Stimulated activated CD8-positive, alpha-beta memory T cell treated with anti-CD3 and anti-CD28 coated beads, Interleukin-15, amount 100 ng/mL, for 24 hours (primary cell): ENCODE measurements at regions not wholly inside any gene's neighbourhood (a gene's known extent, or its start where the extent isn't known, plus 50 kb on each side); places are given as distances from the start of the nearest gene placed in this dataset.
"Not testable (repeated sequence)": the region's sequence is repeated elsewhere in the genome, so short reads cannot be mapped to it uniquely, and the experiment has no call there.

ENCODE experiments used
- DNase-seq: peaks from one replicate; pipeline ENCODE4 v3.0.0-alpha.2; 2020; ENCODE audit warnings: low read depth

- no peak for DNase-seq
These were observed 227.4 kb upstream of the AZI2 start for GRCh38 chr3:28575746-28576613.

GRCh38 chr3:28576614-28577200, 228.1 kb upstream of the AZI2 start:
- no peak for DNase-seq

GRCh38 chr3:28577941-28578500, 229.4 kb upstream of the AZI2 start:
- no peak for DNase-seq

GRCh38 chr3:28586325-28586724, 237.7 kb upstream of the AZI2 start:
- DNase-seq = no peak

GRCh38 chr3:28587723-28588122, 239.1 kb upstream of the AZI2 start:
- DNase-seq = no peak

GRCh38 chr3:28590216-28590615, 241.6 kb upstream of the AZI2 start:
- DNase-seq = no peak

GRCh38 chr3:28590860-28591259, 242.2 kb upstream of the AZI2 start:
- DNase-seq = no peak

- no peak for DNase-seq
These were observed 246.7 kb upstream of the AZI2 start for GRCh38 chr3:28595372-28595771.

- no peak for DNase-seq
These were observed 248.8 kb upstream of the AZI2 start for GRCh38 chr3:28597452-28597851.

- no peak for DNase-seq
These were observed 249.5 kb upstream of the AZI2 start for GRCh38 chr3:28598165-28598564.

- DNase-seq = no peak
These were observed 252.7 kb upstream of the AZI2 start for GRCh38 chr3:28601291-28601690.

- DNase-seq = no peak
These were observed 257.7 kb upstream of the AZI2 start for GRCh38 chr3:28606283-28606682.

GRCh38 chr3:28612232-28612631, 263.6 kb upstream of the AZI2 start:
- no peak for DNase-seq

- no peak for DNase-seq
These were observed 265.0 kb upstream of the AZI2 start for GRCh38 chr3:28613511-28614106.

GRCh38 chr3:28615071-28615470, 266.4 kb upstream of the AZI2 start:
- no peak for DNase-seq

- no peak for DNase-seq
These were observed 267.3 kb upstream of the AZI2 start for GRCh38 chr3:28615971-28616370.

- DNase-seq = no peak
These were observed 269.2 kb upstream of the AZI2 start for GRCh38 chr3:28617821-28618220.

GRCh38 chr3:28623106-28623505, 274.5 kb upstream of the AZI2 start:
- DNase-seq = no peak

- no peak for DNase-seq
These were observed 275.5 kb upstream of the AZI2 start for GRCh38 chr3:28624084-28624483.

- not testable (repeated sequence) for DNase-seq
These were observed 279.2 kb upstream of the AZI2 start for GRCh38 chr3:28627843-28628242.

GRCh38 chr3:28634019-28634418, 285.4 kb upstream of the AZI2 start:
- DNase-seq = no peak

GRCh38 chr3:28637742-28638141, 289.1 kb upstream of the AZI2 start:
- no peak for DNase-seq

- no peak for DNase-seq
These were observed 296.5 kb upstream of the AZI2 start for GRCh38 chr3:28645149-28645548.
